PFSK-1 (cell line): ENCODE measurements at regions not wholly inside any gene's neighbourhood (a gene's known extent, or its start where the extent isn't known, plus 50 kb on each side); places are given as distances from the start of the nearest gene placed in this dataset.

Source experiments
- FOXP2 ChIP-seq: optimal IDR thresholded peaks from 2 replicates; pipeline ENCODE3; 2011; ENCODE audit warnings: borderline replicate concordance, control low read depth, inconsistent platforms; ENCODE audit not compliant: insufficient read depth; ENCODE audit errors: extremely low read length, extremely low read depth
- POLR2AphosphoS5 ChIP-seq: IDR thresholded peaks from 2 replicates; pipeline ENCODE4 v1.6.1; 2012; ENCODE audit warnings: low read depth, mild to moderate bottlenecking, control low read depth, low read length, moderate library complexity
- SIN3A ChIP-seq: IDR thresholded peaks from 2 replicates; pipeline ENCODE4 v1.6.1; 2012; ENCODE audit warnings: mild to moderate bottlenecking, low read length, moderate library complexity, borderline replicate concordance; ENCODE audit not compliant: insufficient read depth
- TAF1 ChIP-seq: IDR thresholded peaks from 2 replicates; pipeline ENCODE4 v1.6.1; 2012; ENCODE audit warnings: low read length, control low read depth, borderline replicate concordance; ENCODE audit not compliant: insufficient read depth
- TF ChIP-seq, protein P1 (sequence below), 2 experiments: IDR thresholded peaks; 2 replicates each; pipeline versions ENCODE4 v1.6.1 to v1.8.0; 2011 to 2012; ENCODE audit warnings: low read depth in 2 of 2, low read length in 2 of 2, control low read depth in 1 of 2, inconsistent platforms in 1 of 2, mild to moderate bottlenecking in 1 of 2, moderate library complexity in 1 of 2; ENCODE audit not compliant: insufficient read depth in 1 of 2

- TF ChIP-seq, protein P1, sequence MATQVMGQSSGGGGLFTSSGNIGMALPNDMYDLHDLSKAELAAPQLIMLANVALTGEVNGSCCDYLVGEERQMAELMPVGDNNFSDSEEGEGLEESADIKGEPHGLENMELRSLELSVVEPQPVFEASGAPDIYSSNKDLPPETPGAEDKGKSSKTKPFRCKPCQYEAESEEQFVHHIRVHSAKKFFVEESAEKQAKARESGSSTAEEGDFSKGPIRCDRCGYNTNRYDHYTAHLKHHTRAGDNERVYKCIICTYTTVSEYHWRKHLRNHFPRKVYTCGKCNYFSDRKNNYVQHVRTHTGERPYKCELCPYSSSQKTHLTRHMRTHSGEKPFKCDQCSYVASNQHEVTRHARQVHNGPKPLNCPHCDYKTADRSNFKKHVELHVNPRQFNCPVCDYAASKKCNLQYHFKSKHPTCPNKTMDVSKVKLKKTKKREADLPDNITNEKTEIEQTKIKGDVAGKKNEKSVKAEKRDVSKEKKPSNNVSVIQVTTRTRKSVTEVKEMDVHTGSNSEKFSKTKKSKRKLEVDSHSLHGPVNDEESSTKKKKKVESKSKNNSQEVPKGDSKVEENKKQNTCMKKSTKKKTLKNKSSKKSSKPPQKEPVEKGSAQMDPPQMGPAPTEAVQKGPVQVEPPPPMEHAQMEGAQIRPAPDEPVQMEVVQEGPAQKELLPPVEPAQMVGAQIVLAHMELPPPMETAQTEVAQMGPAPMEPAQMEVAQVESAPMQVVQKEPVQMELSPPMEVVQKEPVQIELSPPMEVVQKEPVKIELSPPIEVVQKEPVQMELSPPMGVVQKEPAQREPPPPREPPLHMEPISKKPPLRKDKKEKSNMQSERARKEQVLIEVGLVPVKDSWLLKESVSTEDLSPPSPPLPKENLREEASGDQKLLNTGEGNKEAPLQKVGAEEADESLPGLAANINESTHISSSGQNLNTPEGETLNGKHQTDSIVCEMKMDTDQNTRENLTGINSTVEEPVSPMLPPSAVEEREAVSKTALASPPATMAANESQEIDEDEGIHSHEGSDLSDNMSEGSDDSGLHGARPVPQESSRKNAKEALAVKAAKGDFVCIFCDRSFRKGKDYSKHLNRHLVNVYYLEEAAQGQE (IDR thresholded peaks at IDR 0.05; ENCODE audit: insufficient read depth in 1 of 2, low read depth in 2 of 2, low read length in 2 of 2), result no peak
- no peak for TF ChIP-seq POLR2AphosphoS5
- TF ChIP-seq TAF1, result no peak
- no peak for TF ChIP-seq SIN3A
- TF ChIP-seq FOXP2, result no peak
Measured at GRCh38 chr6:105753620-105754211, 332.4 kb upstream of the PRDM1 start.
